ENCODE measurements at regions not wholly inside any gene's neighbourhood (a gene's known extent, or its start where the extent isn't known, plus 50 kb on each side); places are given as distances from the start of the nearest gene placed in this dataset.

- no peak overlapping the region for H3K27ac ChIP-seq
- TF ChIP-seq EZH2 (IDR thresholded peaks at IDR 0.05; ENCODE audit: borderline replicate concordance), result no peak
- no peak for TF ChIP-seq EZH2phosphoT487 (IDR thresholded peaks at IDR 0.05; ENCODE audit: low read depth, severe bottlenecking, unreplicated experiment)
- no peak for TF ChIP-seq CTCF (IDR thresholded peaks at IDR 0.05; ENCODE audit: poor library complexity)
- no peaks in the 10 kb centered on the region for H3K36me3 ChIP-seq (replicated peaks; ENCODE audit: insufficient read depth, low read depth)
- H3K27me3 ChIP-seq, result no peaks in the 10 kb centered on the region
- 76% methylated on average over 2 of the region's 2 CpGs for WGBS (ENCODE audit: low lambda C conversion rate, missing lambda C conversion rate)
- no peaks in the 10 kb centered on the region for H3K9me3 ChIP-seq (ENCODE audit: low read depth)
- H3K79me2 ChIP-seq, result no peaks in the 10 kb centered on the region
- no peak overlapping the region for H2AFZ ChIP-seq
- no peak overlapping the region for H3K4me3 ChIP-seq
- no peak overlapping the region for H3K4me2 ChIP-seq
- H3K4me1 ChIP-seq (ENCODE audit: insufficient read depth), result no peaks in the 10 kb centered on the region
- no peak for DNase-seq (ENCODE audit: low spot score)
- H3K9me2 ChIP-seq (replicated peaks; ENCODE audit: insufficient read depth), result no peaks in the 10 kb centered on the region
- H4K20me1 ChIP-seq (ENCODE audit: insufficient read depth, poor library complexity, severe bottlenecking), result no peaks in the 10 kb centered on the region
These were observed 357.5 kb downstream of the TAF11L14 start for GRCh38 chr5:17991775-17992174.

GRCh38 chr5:17992291-17992690, 358.0 kb downstream of the TAF11L14 start:
- WGBS (ENCODE audit: low lambda C conversion rate, missing lambda C conversion rate), result 65% methylated on average over 2 of the region's 2 CpGs
- Histone ChIP-seq H2AFZ (no peak overlapping the region), H3K4me2 (no peak overlapping the region), H3K36me3 (replicated peaks; ENCODE audit: insufficient read depth, low read depth) (no peaks in the 10 kb centered on the region), H3K4me3 (no peak overlapping the region), H4K20me1 (ENCODE audit: insufficient read depth, poor library complexity, severe bottlenecking) (no peaks in the 10 kb centered on the region), H3K79me2 (no peaks in the 10 kb centered on the region), H3K9me3 (ENCODE audit: low read depth) (no peaks in the 10 kb centered on the region), H3K27ac (no peak overlapping the region), H3K27me3 (no peaks in the 10 kb centered on the region), H3K9me2 (replicated peaks; ENCODE audit: insufficient read depth) (no peaks in the 10 kb centered on the region), H3K4me1 (ENCODE audit: insufficient read depth) (no peaks in the 10 kb centered on the region)
- DNase-seq (ENCODE audit: low spot score), result no peak
- TF ChIP-seq CTCF (IDR thresholded peaks at IDR 0.05; ENCODE audit: poor library complexity) (no peak), EZH2 (IDR thresholded peaks at IDR 0.05; ENCODE audit: borderline replicate concordance) (no peak), EZH2phosphoT487 (IDR thresholded peaks at IDR 0.05; ENCODE audit: low read depth, severe bottlenecking, unreplicated experiment) (no peak)

- Histone ChIP-seq H3K27me3 (no peaks in the 10 kb centered on the region), H3K4me2 (no peak overlapping the region), H3K9me3 (ENCODE audit: low read depth) (no peaks in the 10 kb centered on the region), H4K20me1 (ENCODE audit: insufficient read depth, poor library complexity, severe bottlenecking) (no peaks in the 10 kb centered on the region), H3K4me1 (ENCODE audit: insufficient read depth) (no peaks in the 10 kb centered on the region), H3K36me3 (replicated peaks; ENCODE audit: insufficient read depth, low read depth) (no peaks in the 10 kb centered on the region), H3K4me3 (no peak overlapping the region), H3K9me2 (replicated peaks; ENCODE audit: insufficient read depth) (no peaks in the 10 kb centered on the region), H3K79me2 (no peaks in the 10 kb centered on the region), H3K27ac (no peak overlapping the region), H2AFZ (no peak overlapping the region)
- WGBS (ENCODE audit: low lambda C conversion rate, missing lambda C conversion rate), result 41% methylated on average over 3 of the region's 3 CpGs
- TF ChIP-seq EZH2 (IDR thresholded peaks at IDR 0.05; ENCODE audit: borderline replicate concordance), result no peak
- no peak for TF ChIP-seq CTCF (IDR thresholded peaks at IDR 0.05; ENCODE audit: poor library complexity)
- no peak for TF ChIP-seq EZH2phosphoT487 (IDR thresholded peaks at IDR 0.05; ENCODE audit: low read depth, severe bottlenecking, unreplicated experiment)
- DNase-seq (ENCODE audit: low spot score), result no peak
These were observed 361.7 kb downstream of the TAF11L14 start for GRCh38 chr5:17995997-17996396.

- no peaks in the 10 kb centered on the region for H3K36me3 ChIP-seq (replicated peaks; ENCODE audit: insufficient read depth, low read depth)
- 97% methylated on average over 2 of the region's 2 CpGs for WGBS (ENCODE audit: low lambda C conversion rate, missing lambda C conversion rate)
- no peaks in the 10 kb centered on the region for H3K27me3 ChIP-seq
- H3K9me3 ChIP-seq (ENCODE audit: low read depth), result no peaks in the 10 kb centered on the region
- H3K4me2 ChIP-seq, result no peak overlapping the region
- no peaks in the 10 kb centered on the region for H3K4me1 ChIP-seq (ENCODE audit: insufficient read depth)
- H3K79me2 ChIP-seq, result no peaks in the 10 kb centered on the region
- no peak overlapping the region for H2AFZ ChIP-seq
- H3K4me3 ChIP-seq, result no peak overlapping the region
- TF ChIP-seq CTCF (IDR thresholded peaks at IDR 0.05; ENCODE audit: poor library complexity) (no peak), EZH2phosphoT487 (IDR thresholded peaks at IDR 0.05; ENCODE audit: low read depth, severe bottlenecking, unreplicated experiment) (no peak), EZH2 (IDR thresholded peaks at IDR 0.05; ENCODE audit: borderline replicate concordance) (no peak)
- H4K20me1 ChIP-seq (ENCODE audit: insufficient read depth, poor library complexity, severe bottlenecking), result no peaks in the 10 kb centered on the region
- no peaks in the 10 kb centered on the region for H3K9me2 ChIP-seq (replicated peaks; ENCODE audit: insufficient read depth)
- H3K27ac ChIP-seq, result no peak overlapping the region
- no peak for DNase-seq (ENCODE audit: low spot score)
These were observed 365.6 kb downstream of the TAF11L14 start for GRCh38 chr5:17999858-18000257.
